GM23338 (cell line): ENCODE measurements at regions not wholly inside any gene's neighbourhood (a gene's known extent, or its start where the extent isn't known, plus 50 kb on each side); places are given as distances from the start of the nearest gene placed in this dataset.

Experiments used
- ATAC-seq: fragments of 200-7000 bp; cut with Tn5 transposase; 3 replicates; pipeline ENCODE4 v1.9.1; 2020
- DNase-seq: peaks from one replicate; pipeline ENCODE4 v3.0.0-alpha.2; 2015; ENCODE audit warnings: low spot score
- H2AFZ ChIP-seq: fragments of 200-600 bp; sonication (generic); 2 replicates; pipeline ENCODE4 v1.8.0; 2016; ENCODE audit warnings: antibody characterized with exemption, mild to moderate bottlenecking, moderate library complexity
- H3F3A ChIP-seq: fragments of 200-600 bp; sonication (generic); replicated peaks from 2 replicates; pipeline ENCODE4 v1.8.0; 2017; ENCODE audit warnings: antibody characterized with exemption, mixed run types, low read depth
- H3K27ac ChIP-seq: fragments of 200-600 bp; sonication (generic); 2 replicates; pipeline ENCODE4 v1.6.1; 2016; ENCODE audit warnings: low read depth
- H3K27me3 ChIP-seq: fragments of 200-600 bp; sonication (generic); 2 replicates; pipeline ENCODE4 v1.8.0; 2016; ENCODE audit warnings: mild to moderate bottlenecking, mixed run types, moderate library complexity; ENCODE audit not compliant: insufficient read depth
- H3K36me3 ChIP-seq: fragments of 200-600 bp; sonication (generic); 2 replicates; pipeline ENCODE4 v1.8.0; 2016; ENCODE audit warnings: mild to moderate bottlenecking; ENCODE audit not compliant: insufficient read depth
- H3K4me1 ChIP-seq: fragments of 200-600 bp; sonication (generic); 2 replicates; pipeline ENCODE4 v1.8.0; 2016; ENCODE audit warnings: mild to moderate bottlenecking, moderate library complexity; ENCODE audit not compliant: insufficient read depth
- H3K4me2 ChIP-seq: fragments of 200-600 bp; sonication (generic); 2 replicates; pipeline ENCODE4 v1.7.1; 2017; ENCODE audit warnings: mixed run types
- H3K4me3 ChIP-seq: fragments of 200-600 bp; sonication (generic); 2 replicates; pipeline ENCODE4 v1.6.1; 2016; ENCODE audit warnings: mixed run types
- H3K79me2 ChIP-seq: fragments of 200-600 bp; sonication (generic); replicated peaks from 2 replicates; pipeline ENCODE4 v1.8.0; 2017; ENCODE audit warnings: mild to moderate bottlenecking; ENCODE audit not compliant: insufficient read depth
- H3K9me2 ChIP-seq: fragments of 200-600 bp; sonication (generic); 2 replicates; pipeline ENCODE4 v1.8.0; 2017; ENCODE audit not compliant: insufficient read depth
- H4K20me1 ChIP-seq: fragments of 200-600 bp; sonication (generic); replicated peaks from 2 replicates; pipeline ENCODE4 v1.8.0; 2017; ENCODE audit warnings: mild to moderate bottlenecking; ENCODE audit not compliant: insufficient read depth
- H3K27ac Mint-ChIP-seq: 2 replicates; pipeline ENCODE4 v1.8.0; 2020; ENCODE audit warnings: inconsistent platforms, mild to moderate bottlenecking, moderate library complexity, mixed read lengths
- H3K27me3 Mint-ChIP-seq: 3 replicates; pipeline ENCODE4 v1.8.0; 2022; ENCODE audit warnings: low read depth, mild to moderate bottlenecking, moderate library complexity, mixed read lengths, inconsistent platforms; ENCODE audit not compliant: insufficient read depth, poor library complexity
- H3K36me3 Mint-ChIP-seq: 3 replicates; pipeline ENCODE4 v1.8.0; 2021; ENCODE audit warnings: low read depth, mild to moderate bottlenecking, inconsistent platforms, moderate library complexity, mixed read lengths
- H3K4me1 Mint-ChIP-seq: 3 replicates; pipeline ENCODE4 v1.8.0; 2020; ENCODE audit warnings: mild to moderate bottlenecking, inconsistent platforms, mixed read lengths
- H3K4me3 Mint-ChIP-seq: 3 replicates; pipeline ENCODE4 v1.8.0; 2021; ENCODE audit warnings: moderate library complexity, mild to moderate bottlenecking, inconsistent platforms, mixed read lengths
- H3K9me3 Mint-ChIP-seq: 3 replicates; pipeline ENCODE4 v1.8.0; 2020; ENCODE audit warnings: moderate library complexity, mild to moderate bottlenecking, inconsistent platforms, mixed read lengths
- EZH2 ChIP-seq: fragments of 200-600 bp; sonication (generic); IDR thresholded peaks from one replicate; pipeline ENCODE4 v1.8.0; 2017; ENCODE audit warnings: antibody characterized with exemption, mild to moderate bottlenecking, low read depth; ENCODE audit not compliant: unreplicated experiment
- EZH2phosphoT487 ChIP-seq: fragments of 200-600 bp; sonication (generic); IDR thresholded peaks from one replicate; pipeline ENCODE4 v1.8.1; 2018; ENCODE audit warnings: antibody characterized with exemption; ENCODE audit not compliant: unreplicated experiment
- POLR2AphosphoS5 ChIP-seq: IDR thresholded peaks from 2 replicates; pipeline ENCODE4 v1.6.1; 2016; ENCODE audit warnings: antibody characterized with exemption, low read depth
- STAT1 ChIP-seq: IDR thresholded peaks from one replicate; pipeline ENCODE4 v1.6.1; 2016; ENCODE audit warnings: antibody characterized with exemption; ENCODE audit not compliant: unreplicated experiment
- ZNF331 ChIP-seq: fragments of 250-450 bp; sonication (Bioruptor Pico); IDR thresholded peaks from 2 replicates; pipeline ENCODE4 v1.5.0; 2020; ENCODE audit warnings: low read depth, mild to moderate bottlenecking, moderate library complexity
- TF ChIP-seq, protein P1 (sequence below): IDR thresholded peaks from one replicate; pipeline ENCODE4 v1.6.1; 2018; ENCODE audit warnings: antibody characterized with exemption; ENCODE audit not compliant: unreplicated experiment
- TF ChIP-seq, protein P2 (sequence below): fragments of 250-450 bp; sonication (Bioruptor Pico); IDR thresholded peaks from 2 replicates; pipeline ENCODE4 v1.5.0; 2020; ENCODE audit warnings: mild to moderate bottlenecking, moderate library complexity
- TF ChIP-seq, protein P3 (sequence below): IDR thresholded peaks from 2 replicates; pipeline ENCODE4 v1.6.1; 2016; ENCODE audit warnings: antibody characterized with exemption
- TF ChIP-seq, protein P4 (sequence below), 2 experiments: fragments of 200-600 bp in 1 of 2; sonication (generic) in 1 of 2; conservative IDR thresholded peaks; 2 replicates each; pipeline versions ENCODE4 v1.5.1 to v1.6.1; 2016 to 2017; ENCODE audit warnings: antibody characterized with exemption in 2 of 2, low read depth in 2 of 2, mild to moderate bottlenecking in 2 of 2, moderate library complexity in 1 of 2

DNA sequence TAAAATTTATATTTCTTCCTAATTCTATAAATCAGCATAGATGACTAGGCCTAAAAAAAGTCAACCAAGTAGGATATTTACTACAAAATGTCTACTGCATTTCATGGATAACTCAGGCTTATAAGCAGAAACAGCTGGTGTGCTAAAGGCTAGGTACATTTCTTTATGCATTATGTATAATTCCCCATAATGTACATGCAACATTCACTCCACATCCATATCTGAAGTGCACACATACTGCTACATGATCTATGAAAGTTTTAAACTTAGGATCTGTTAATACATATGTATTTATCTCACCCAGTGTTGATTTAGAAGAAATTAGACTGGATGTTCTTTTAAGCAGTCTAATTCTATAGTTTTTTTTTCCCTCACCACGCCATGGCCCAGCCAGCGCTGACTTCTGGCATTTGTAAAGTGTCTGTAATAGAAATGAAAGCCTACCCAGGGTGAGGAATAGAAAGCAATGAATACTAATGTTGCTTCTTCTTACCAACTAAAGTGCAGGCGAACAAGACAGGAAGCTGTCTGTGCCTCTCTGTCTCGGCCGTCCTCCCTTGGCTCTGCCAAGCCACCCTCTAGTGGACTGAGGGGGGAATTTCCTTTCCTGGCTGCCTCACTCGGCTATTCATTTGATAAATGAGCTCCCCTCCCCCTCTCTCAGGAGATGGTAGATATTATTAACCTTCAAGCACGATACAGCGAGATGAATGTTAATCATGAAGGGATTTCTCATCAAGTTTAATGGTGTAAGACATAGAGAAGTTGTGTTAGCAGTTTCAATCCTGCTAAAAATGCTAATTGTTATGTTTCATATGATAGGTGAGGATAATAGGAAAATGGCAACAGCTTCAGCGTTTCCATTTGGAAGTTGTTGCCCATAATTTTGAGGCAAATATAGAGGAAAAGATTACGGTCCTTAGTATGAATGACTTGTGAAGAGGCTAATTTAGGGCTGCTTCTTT, 384.5 kb downstream of the MTX2 start (continued):
- TF ChIP-seq, protein P1, sequence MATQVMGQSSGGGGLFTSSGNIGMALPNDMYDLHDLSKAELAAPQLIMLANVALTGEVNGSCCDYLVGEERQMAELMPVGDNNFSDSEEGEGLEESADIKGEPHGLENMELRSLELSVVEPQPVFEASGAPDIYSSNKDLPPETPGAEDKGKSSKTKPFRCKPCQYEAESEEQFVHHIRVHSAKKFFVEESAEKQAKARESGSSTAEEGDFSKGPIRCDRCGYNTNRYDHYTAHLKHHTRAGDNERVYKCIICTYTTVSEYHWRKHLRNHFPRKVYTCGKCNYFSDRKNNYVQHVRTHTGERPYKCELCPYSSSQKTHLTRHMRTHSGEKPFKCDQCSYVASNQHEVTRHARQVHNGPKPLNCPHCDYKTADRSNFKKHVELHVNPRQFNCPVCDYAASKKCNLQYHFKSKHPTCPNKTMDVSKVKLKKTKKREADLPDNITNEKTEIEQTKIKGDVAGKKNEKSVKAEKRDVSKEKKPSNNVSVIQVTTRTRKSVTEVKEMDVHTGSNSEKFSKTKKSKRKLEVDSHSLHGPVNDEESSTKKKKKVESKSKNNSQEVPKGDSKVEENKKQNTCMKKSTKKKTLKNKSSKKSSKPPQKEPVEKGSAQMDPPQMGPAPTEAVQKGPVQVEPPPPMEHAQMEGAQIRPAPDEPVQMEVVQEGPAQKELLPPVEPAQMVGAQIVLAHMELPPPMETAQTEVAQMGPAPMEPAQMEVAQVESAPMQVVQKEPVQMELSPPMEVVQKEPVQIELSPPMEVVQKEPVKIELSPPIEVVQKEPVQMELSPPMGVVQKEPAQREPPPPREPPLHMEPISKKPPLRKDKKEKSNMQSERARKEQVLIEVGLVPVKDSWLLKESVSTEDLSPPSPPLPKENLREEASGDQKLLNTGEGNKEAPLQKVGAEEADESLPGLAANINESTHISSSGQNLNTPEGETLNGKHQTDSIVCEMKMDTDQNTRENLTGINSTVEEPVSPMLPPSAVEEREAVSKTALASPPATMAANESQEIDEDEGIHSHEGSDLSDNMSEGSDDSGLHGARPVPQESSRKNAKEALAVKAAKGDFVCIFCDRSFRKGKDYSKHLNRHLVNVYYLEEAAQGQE, result no peak

DNA sequence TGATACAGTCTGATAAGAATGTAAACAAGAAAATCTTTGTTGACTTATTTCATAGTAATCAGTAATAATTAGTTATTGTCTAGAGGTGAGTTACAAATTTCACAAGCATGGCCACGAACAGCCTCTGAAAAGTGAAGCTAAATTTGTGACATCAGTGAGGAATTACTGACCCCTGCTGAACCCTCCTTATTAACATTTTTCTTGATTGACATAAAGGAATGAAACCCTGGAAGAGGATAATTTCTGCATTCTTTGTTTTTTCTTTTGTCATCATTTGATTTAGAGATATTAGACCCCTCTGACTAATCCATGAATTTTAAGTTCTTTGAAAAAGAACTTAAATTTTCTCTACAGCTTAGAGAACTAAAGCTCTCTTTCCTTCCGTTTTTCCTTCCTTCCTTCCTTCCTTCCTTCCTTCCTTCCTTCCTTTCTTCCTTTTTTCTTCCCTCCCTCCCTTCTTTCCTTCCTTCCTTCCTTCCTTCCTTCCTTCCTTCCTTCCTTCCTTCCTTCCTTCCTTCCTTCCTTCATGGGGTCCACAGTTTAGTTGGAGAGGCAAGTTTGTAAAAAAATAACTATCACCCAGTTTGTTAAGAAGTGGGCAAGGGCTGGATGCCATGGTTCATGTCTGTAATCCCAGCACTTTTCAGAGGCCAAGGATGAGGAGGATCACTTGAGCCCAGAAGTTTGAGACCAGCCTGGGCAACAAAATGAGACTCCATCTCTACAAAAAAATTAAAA, 387.0 kb downstream of the MTX2 start:
- H3F3A ChIP-seq, result no peaks in the 10 kb centered on the region
- H3K27me3 ChIP-seq, result peaks cover 5% of the 10 kb centered on the region
- Mint-ChIP-seq H3K27ac (no peak overlapping the region), H3K4me3 (no peak overlapping the region), H3K27me3 (peaks cover 3% of the 10 kb centered on the region), H3K36me3 (no peaks in the 10 kb centered on the region), H3K9me3 (no peaks in the 10 kb centered on the region), H3K4me1 (peaks cover 26% of the 10 kb centered on the region)
- H3K9me2 ChIP-seq, result peaks cover under 1% of the 10 kb centered on the region; the same call in 1 of the 2 replicates
- H2AFZ ChIP-seq, result no peak overlapping the region
- H3K4me2 ChIP-seq, result no peak overlapping the region
- H3K79me2 ChIP-seq, result no peaks in the 10 kb centered on the region
- ATAC-seq, result no peak
- no peaks in the 10 kb centered on the region for H4K20me1 ChIP-seq
- no peak overlapping the region for H3K27ac ChIP-seq
- peaks cover 20% of the 10 kb centered on the region for H3K4me1 ChIP-seq
- H3K4me3 ChIP-seq, result no peak overlapping the region
- DNase-seq, result no peak
- H3K36me3 ChIP-seq, result no peaks in the 10 kb centered on the region
- TF ChIP-seq, protein P2, sequence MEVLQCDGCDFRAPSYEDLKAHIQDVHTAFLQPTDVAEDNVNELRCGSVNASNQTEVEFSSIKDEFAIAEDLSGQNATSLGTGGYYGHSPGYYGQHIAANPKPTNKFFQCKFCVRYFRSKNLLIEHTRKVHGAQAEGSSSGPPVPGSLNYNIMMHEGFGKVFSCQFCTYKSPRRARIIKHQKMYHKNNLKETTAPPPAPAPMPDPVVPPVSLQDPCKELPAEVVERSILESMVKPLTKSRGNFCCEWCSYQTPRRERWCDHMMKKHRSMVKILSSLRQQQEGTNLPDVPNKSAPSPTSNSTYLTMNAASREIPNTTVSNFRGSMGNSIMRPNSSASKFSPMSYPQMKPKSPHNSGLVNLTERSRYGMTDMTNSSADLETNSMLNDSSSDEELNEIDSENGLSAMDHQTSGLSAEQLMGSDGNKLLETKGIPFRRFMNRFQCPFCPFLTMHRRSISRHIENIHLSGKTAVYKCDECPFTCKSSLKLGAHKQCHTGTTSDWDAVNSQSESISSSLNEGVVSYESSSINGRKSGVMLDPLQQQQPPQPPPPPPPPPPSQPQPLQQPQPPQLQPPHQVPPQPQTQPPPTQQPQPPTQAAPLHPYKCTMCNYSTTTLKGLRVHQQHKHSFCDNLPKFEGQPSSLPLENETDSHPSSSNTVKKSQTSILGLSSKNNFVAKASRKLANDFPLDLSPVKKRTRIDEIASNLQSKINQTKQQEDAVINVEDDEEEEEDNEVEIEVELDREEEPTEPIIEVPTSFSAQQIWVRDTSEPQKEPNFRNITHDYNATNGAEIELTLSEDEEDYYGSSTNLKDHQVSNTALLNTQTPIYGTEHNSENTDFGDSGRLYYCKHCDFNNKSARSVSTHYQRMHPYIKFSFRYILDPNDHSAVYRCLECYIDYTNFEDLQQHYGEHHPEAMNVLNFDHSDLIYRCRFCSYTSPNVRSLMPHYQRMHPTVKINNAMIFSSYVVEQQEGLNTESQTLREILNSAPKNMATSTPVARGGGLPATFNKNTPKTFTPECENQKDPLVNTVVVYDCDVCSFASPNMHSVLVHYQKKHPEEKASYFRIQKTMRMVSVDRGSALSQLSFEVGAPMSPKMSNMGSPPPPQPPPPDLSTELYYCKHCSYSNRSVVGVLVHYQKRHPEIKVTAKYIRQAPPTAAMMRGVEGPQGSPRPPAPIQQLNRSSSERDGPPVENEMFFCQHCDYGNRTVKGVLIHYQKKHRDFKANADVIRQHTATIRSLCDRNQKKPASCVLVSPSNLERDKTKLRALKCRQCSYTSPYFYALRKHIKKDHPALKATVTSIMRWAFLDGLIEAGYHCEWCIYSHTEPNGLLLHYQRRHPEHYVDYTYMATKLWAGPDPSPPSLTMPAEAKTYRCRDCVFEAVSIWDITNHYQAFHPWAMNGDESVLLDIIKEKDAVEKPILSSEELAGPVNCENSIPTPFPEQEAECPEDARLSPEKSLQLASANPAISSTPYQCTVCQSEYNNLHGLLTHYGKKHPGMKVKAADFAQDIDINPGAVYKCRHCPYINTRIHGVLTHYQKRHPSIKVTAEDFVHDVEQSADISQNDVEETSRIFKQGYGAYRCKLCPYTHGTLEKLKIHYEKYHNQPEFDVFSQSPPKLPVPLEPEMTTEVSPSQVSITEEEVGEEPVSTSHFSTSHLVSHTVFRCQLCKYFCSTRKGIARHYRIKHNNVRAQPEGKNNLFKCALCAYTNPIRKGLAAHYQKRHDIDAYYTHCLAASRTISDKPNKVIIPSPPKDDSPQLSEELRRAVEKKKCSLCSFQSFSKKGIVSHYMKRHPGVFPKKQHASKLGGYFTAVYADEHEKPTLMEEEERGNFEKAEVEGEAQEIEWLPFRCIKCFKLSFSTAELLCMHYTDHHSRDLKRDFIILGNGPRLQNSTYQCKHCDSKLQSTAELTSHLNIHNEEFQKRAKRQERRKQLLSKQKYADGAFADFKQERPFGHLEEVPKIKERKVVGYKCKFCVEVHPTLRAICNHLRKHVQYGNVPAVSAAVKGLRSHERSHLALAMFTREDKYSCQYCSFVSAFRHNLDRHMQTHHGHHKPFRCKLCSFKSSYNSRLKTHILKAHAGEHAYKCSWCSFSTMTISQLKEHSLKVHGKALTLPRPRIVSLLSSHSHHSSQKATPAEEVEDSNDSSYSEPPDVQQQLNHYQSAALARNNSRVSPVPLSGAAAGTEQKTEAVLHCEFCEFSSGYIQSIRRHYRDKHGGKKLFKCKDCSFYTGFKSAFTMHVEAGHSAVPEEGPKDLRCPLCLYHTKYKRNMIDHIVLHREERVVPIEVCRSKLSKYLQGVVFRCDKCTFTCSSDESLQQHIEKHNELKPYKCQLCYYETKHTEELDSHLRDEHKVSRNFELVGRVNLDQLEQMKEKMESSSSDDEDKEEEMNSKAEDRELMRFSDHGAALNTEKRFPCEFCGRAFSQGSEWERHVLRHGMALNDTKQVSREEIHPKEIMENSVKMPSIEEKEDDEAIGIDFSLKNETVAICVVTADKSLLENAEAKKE, result no peak
- no peak for TF ChIP-seq STAT1
- TF ChIP-seq, protein P3, sequence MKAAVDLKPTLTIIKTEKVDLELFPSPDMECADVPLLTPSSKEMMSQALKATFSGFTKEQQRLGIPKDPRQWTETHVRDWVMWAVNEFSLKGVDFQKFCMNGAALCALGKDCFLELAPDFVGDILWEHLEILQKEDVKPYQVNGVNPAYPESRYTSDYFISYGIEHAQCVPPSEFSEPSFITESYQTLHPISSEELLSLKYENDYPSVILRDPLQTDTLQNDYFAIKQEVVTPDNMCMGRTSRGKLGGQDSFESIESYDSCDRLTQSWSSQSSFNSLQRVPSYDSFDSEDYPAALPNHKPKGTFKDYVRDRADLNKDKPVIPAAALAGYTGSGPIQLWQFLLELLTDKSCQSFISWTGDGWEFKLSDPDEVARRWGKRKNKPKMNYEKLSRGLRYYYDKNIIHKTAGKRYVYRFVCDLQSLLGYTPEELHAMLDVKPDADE, result no peak
- TF ChIP-seq, protein P4, sequence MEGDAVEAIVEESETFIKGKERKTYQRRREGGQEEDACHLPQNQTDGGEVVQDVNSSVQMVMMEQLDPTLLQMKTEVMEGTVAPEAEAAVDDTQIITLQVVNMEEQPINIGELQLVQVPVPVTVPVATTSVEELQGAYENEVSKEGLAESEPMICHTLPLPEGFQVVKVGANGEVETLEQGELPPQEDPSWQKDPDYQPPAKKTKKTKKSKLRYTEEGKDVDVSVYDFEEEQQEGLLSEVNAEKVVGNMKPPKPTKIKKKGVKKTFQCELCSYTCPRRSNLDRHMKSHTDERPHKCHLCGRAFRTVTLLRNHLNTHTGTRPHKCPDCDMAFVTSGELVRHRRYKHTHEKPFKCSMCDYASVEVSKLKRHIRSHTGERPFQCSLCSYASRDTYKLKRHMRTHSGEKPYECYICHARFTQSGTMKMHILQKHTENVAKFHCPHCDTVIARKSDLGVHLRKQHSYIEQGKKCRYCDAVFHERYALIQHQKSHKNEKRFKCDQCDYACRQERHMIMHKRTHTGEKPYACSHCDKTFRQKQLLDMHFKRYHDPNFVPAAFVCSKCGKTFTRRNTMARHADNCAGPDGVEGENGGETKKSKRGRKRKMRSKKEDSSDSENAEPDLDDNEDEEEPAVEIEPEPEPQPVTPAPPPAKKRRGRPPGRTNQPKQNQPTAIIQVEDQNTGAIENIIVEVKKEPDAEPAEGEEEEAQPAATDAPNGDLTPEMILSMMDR (conservative IDR thresholded peaks at IDR 0.05; ENCODE audit: low read depth in 2 of 2), result no peak
- TF ChIP-seq EZH2, result no peak
- TF ChIP-seq ZNF331 (CRISPR knock-in tag), result no peak
- no peak for TF ChIP-seq POLR2AphosphoS5
- TF ChIP-seq EZH2phosphoT487, result no peak
